ENCODE measurements at regions not wholly inside any gene's neighbourhood (a gene's known extent, or its start where the extent isn't known, plus 50 kb on each side); places are given as distances from the start of the nearest gene placed in this dataset.

DNA sequence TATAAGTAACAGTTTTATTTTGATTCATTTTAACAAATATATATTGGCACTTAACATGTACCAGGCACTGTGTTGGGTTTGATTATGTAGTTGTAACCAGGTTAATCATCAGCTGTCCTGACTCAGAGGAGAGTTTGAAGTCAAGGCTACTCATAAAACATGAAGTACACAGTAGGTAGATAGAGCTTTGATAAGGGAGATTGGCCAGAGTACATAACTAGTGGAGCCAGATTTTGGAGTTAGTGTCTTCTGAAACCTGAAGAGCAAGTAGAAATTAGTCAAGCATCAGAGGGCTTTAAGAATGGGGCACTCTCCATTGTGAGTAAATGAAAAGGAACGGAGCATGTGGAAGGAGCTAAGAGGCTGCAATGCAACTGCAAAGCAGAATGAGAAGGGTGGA is 333.9 kb downstream of the RFC3 start:
- no peak for TF ChIP-seq CTCF (IDR thresholded peaks at IDR 0.05; ENCODE audit: extremely low read depth, low read depth, low read length)
- Histone ChIP-seq H3K27ac (ENCODE audit: low read depth, low read length) (no peak overlapping the region), H3K79me2 (ENCODE audit: insufficient read depth, low read length) (no peaks in the 10 kb centered on the region), H3K36me3 (ENCODE audit: insufficient read depth, low read length) (no peaks in the 10 kb centered on the region), H2AFZ (ENCODE audit: low read length) (no peak overlapping the region), H3K27me3 (ENCODE audit: insufficient read depth, low read length) (no peaks in the 10 kb centered on the region), H3K4me2 (ENCODE audit: insufficient read depth, low read length) (no peak overlapping the region), H3K9me3 (ENCODE audit: low read depth, low read length) (no peaks in the 10 kb centered on the region), H3K4me3 (ENCODE audit: insufficient read depth, low read length) (no peak overlapping the region), H4K20me1 (ENCODE audit: insufficient read depth, low read length) (no peaks in the 10 kb centered on the region), H3K4me1 (ENCODE audit: insufficient read depth, low read length) (peaks cover 12% of the 10 kb centered on the region)
- no peak for DNase-seq (ENCODE audit: insufficient read length, low spot score, missing footprints)

- Histone ChIP-seq H3K4me1 (ENCODE audit: insufficient read depth, low read length) (peaks cover 17% of the 10 kb centered on the region), H4K20me1 (ENCODE audit: insufficient read depth, low read length) (no peaks in the 10 kb centered on the region), H3K4me3 (ENCODE audit: insufficient read depth, low read length) (no peak overlapping the region), H3K36me3 (ENCODE audit: insufficient read depth, low read length) (no peaks in the 10 kb centered on the region), H3K27me3 (ENCODE audit: insufficient read depth, low read length) (no peaks in the 10 kb centered on the region), H2AFZ (ENCODE audit: low read length) (no peak overlapping the region), H3K4me2 (ENCODE audit: insufficient read depth, low read length) (no peak overlapping the region), H3K9me3 (ENCODE audit: low read depth, low read length) (no peaks in the 10 kb centered on the region), H3K79me2 (ENCODE audit: insufficient read depth, low read length) (no peaks in the 10 kb centered on the region), H3K27ac (ENCODE audit: low read depth, low read length) (no peak overlapping the region)
- no peak for DNase-seq (ENCODE audit: insufficient read length, low spot score, missing footprints)
- TF ChIP-seq CTCF (IDR thresholded peaks at IDR 0.05; ENCODE audit: extremely low read depth, low read depth, low read length) = no peak
Measured at GRCh38 chr13:34152409-34152808, 334.5 kb downstream of the RFC3 start.

DNA sequence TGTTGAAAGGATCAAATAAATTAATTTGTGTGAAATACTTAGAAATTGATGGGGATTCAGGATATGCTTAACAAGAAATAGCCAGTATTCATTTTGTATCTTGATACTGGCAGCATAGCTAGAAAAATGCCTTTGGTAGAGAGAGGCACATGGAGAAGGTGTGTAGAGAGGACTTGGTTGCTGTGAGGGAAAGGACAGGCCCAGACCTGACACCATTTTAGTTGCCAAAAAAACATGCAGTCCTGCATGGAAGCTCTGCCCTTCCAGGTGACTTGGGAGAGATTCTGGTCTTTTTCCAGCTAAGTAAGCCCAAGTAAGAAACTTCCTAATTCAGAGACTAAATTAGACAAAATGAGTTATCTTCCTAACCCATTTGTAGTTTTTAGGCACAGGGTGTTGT is 335.0 kb downstream of the RFC3 start:
- H3K4me1 ChIP-seq (ENCODE audit: insufficient read depth, low read length) = peaks cover 20% of the 10 kb centered on the region
- no peak overlapping the region for H3K4me2 ChIP-seq (ENCODE audit: insufficient read depth, low read length)
- no peaks in the 10 kb centered on the region for H3K9me3 ChIP-seq (ENCODE audit: low read depth, low read length)
- no peak overlapping the region for H3K4me3 ChIP-seq (ENCODE audit: insufficient read depth, low read length)
- no peaks in the 10 kb centered on the region for H3K79me2 ChIP-seq (ENCODE audit: insufficient read depth, low read length)
- H4K20me1 ChIP-seq (ENCODE audit: insufficient read depth, low read length) = no peaks in the 10 kb centered on the region
- no peaks in the 10 kb centered on the region for H3K27me3 ChIP-seq (ENCODE audit: insufficient read depth, low read length)
- no peaks in the 10 kb centered on the region for H3K36me3 ChIP-seq (ENCODE audit: insufficient read depth, low read length)
- no peak for TF ChIP-seq CTCF (IDR thresholded peaks at IDR 0.05; ENCODE audit: extremely low read depth, low read depth, low read length)
- no peak overlapping the region for H2AFZ ChIP-seq (ENCODE audit: low read length)
- no peak overlapping the region for H3K27ac ChIP-seq (ENCODE audit: low read depth, low read length)
- no peak for DNase-seq (ENCODE audit: insufficient read length, low spot score, missing footprints)

DNA sequence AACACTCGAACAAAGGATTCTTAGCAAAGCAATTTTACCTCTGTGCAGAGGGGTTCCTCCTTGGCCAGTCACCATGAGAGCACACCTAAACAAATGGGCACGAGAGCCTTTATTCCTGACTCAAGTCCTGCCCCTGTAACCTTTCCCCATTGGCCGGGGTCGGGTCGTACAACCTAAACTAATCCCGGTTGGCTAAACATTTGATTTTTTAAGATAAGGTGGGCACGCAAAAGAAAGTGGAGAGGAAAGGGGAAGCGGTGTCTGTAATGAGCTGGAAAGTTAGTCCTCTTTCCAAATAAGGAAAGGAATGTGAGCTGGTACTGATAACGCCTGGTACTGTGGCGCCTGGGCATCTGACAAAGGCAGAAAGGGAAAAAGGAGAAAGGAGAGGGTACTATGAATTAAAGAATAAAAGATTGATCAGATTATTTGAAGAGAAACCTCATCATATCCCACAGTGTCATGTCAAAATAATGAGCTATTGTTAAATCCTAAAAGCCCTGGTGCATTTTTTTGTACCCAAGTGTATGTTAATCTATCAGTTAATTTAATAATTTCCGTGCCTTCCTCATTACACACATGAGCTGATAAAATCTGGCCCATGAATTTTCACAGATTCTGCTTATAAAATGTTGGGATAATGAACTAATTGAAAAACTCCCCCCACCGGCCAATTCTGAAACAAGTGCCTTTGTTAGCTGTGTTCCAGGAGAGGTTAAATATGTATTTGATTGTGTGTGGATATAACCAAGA is 335.7 kb downstream of the RFC3 start:
- no peak for DNase-seq (ENCODE audit: insufficient read length, low spot score, missing footprints)
- Histone ChIP-seq H2AFZ (ENCODE audit: low read length) (no peak overlapping the region), H3K27me3 (ENCODE audit: insufficient read depth, low read length) (no peaks in the 10 kb centered on the region), H3K27ac (ENCODE audit: low read depth, low read length) (no peak overlapping the region), H3K4me2 (ENCODE audit: insufficient read depth, low read length) (no peak overlapping the region), H3K36me3 (ENCODE audit: insufficient read depth, low read length) (no peaks in the 10 kb centered on the region), H3K79me2 (ENCODE audit: insufficient read depth, low read length) (no peaks in the 10 kb centered on the region), H3K4me3 (ENCODE audit: insufficient read depth, low read length) (no peak overlapping the region), H4K20me1 (ENCODE audit: insufficient read depth, low read length) (no peaks in the 10 kb centered on the region), H3K4me1 (ENCODE audit: insufficient read depth, low read length) (peaks cover 20% of the 10 kb centered on the region), H3K9me3 (ENCODE audit: low read depth, low read length) (no peaks in the 10 kb centered on the region)
- no peak for TF ChIP-seq CTCF (IDR thresholded peaks at IDR 0.05; ENCODE audit: extremely low read depth, low read depth, low read length)
